ENCODE measurements at regions not wholly inside any gene's neighbourhood (a gene's known extent, or its start where the extent isn't known, plus 50 kb on each side); places are given as distances from the start of the nearest gene placed in this dataset.

DNA sequence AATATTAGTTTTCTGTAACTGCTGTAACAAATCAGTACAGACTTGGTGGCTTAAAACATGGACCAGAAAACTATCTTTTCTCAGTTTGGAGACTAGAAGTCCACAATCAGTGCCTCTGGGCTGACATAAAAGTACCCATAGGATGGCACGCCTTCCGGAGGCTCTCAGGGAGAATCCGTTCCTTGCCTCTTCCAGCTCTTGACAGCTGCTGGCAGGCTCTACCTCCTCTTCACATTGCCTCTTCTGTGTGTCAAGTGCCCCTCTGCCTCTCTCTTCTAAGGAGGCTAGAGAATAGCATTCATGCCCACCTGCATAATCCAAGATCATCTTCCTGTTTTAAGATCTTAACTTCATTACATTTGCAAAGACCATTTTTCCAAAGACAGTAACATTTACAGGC lies 1194.2 kb downstream of the EFNB2 start:
- DNase-seq, result no peak

DNA sequence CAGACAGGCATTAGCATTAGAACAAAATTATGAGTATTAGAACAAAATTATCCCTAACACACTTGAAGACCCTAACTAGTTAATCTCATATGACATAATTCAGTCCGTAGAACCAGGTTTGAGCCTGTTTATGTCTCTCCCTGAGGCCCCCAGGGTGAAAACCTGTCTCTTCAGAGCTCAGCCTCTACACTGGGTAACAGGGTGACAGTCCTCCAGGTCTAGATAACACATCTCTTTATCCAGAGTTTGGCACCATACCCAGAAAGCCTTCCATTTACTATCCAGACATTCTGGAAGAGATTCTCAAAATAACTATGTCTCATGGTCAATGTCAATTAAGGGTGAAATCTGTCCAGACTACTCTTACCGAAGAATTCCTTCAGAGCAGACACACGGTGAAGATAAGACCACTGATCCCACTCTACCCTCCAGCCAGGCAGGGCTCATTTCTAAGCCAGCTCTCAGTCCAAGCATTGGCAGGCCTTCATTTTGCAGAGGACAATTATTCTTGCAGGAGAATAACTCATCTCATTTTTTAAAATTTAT lies 1195.3 kb downstream of the EFNB2 start:
- DNase-seq, result no peak

GRCh38 chr13:105338773-105339172 lies 1196.7 kb downstream of the EFNB2 start:
- DNase-seq, result peak; percentile 7

DNA sequence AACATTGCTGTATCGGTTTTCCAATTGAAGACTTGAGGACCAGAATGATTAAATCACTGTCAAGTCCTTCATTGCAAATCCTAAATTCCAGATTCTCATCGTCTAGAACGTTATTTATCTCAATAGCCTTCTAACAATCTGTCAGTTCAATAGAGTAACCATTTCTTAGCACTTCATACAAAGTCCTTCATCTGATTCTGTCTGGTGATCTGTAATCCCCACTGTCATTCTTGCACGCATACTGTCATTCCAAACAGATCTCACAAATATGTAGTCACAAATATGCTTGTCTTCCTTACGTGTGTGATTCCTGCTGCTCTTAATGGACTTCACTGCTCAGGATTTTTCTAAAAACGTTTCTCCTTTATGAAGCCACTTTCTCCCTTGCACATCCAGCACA lies 1197.5 kb downstream of the EFNB2 start:
- DNase-seq, result peak; percentile 20

- peak; percentile 72 for DNase-seq
Observed at GRCh38 chr13:105336706-105337576, 1198.5 kb downstream of the EFNB2 start.

DNA sequence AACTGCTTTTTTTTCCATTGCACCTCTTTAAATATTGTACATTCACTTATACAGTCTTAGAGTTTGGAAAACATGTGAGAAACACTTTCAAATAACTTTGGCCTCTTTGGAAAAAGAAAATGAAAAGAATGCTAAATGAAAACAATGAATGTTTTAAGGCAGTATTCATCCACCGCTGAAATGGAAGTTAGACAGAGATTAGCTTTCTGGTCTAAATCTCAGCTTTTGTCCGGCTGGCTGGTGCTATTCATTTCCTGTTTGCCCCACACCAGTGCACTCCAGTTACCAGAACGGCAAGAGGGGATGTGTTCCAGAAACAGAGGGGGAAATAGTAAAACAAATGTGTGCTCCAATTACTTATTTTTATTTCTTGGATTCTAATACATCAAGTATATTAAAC lies 1201.3 kb downstream of the EFNB2 start:
- peak; percentile 64 for DNase-seq

- no peak for DNase-seq
Observed at GRCh38 chr13:105333416-105333815, 1202.0 kb downstream of the EFNB2 start.

DNA sequence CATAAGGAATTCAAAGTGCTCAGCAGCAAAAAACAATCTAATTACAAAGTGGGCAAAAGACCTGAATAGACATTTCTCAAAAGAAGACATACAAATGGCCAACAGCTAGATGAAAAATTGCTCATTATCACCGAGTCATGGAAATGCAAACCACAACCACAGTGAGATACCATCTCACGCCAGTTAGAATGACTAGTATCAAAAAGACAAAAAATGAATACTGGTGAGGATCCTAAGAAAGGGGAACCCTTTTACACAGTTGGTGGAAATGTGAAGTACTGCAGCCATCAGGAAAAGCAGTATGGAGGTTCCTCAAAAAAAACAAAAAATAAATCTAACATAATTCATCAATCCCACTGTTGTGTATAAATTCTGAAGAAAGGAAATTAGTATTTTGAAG lies 1206.1 kb downstream of the EFNB2 start:
- DNase-seq, result no peak

GRCh38 chr13:105328212-105328611 lies 1207.2 kb downstream of the EFNB2 start:
- no peak for DNase-seq

DNA sequence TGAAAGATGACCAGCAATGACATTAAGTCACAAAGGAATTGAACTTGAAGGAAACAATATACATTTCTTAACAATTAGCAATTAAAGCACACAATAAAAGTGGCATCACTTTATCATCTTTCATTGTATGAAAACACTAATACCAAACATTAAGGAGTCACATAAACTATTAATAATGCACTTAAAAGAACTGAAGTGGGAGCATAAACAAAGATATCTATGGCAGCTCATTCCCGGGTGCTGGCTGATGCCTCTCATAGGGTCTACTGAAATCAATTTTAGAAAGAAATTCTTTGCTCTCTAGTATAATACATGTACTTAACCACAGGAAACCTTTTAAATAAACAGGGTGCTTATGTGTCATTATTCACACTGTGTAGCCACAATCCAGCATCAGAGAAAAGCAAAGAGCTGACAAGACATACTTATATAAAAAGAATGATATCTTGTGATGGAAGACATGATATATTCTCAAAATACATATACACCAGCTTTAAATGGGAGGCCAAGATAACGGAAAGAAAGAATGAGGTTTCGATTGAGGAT lies 1207.8 kb downstream of the EFNB2 start:
- DNase-seq, result no peak

DNA sequence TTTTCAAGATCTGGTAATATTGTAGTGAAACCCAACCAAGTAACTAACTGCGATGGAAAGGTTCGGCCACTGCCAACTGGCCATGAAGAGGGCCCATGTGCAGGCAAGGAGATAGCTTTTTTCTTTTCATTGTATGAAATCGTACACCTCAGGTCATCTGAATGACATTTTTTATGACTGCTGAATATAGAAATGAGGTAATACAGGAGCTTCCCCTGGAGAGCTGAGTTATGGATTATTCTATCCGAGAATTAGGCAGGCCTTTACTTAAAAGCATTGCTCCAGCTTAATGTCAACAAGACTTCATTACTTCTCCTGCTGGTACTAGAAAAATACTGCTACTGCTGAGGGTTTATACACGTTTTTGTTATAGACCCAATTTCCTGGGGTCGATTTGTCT lies 1215.6 kb downstream of the EFNB2 start:
- no peak for DNase-seq

GRCh38 chr13:105316731-105317130 lies 1218.7 kb downstream of the EFNB2 start:
- no peak for DNase-seq

GRCh38 chr13:105312906-105313305 lies 1222.6 kb downstream of the EFNB2 start:
- DNase-seq, result no peak

GRCh38 chr13:105311094-105311493 lies 1224.4 kb downstream of the EFNB2 start:
- DNase-seq, result no peak

- DNase-seq, result no peak
Observed at GRCh38 chr13:105307776-105308175, 1227.7 kb downstream of the EFNB2 start.

- DNase-seq, result no peak
Observed at GRCh38 chr13:105297839-105298238, 1237.6 kb downstream of the EFNB2 start.

- DNase-seq, result no peak
Observed at GRCh38 chr13:105291987-105292386, 1243.5 kb downstream of the EFNB2 start.

DNA sequence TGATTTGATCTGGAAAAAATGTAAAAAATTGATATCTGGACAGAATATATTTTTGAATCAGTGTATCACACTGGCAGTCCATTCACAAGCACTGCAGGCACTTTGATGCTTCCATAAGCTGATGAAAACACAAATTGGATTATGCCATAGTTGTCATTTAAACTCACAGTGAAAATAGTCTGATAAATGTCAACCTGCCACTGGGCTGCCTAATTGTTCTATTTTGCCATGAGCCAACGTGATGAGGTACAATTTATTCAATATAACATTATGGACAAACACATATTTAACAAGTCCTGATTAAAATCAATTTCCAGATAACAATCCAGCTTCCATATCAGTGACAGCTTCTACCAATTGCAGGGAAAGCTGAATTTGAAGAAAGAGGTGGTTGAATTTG lies 1244.9 kb downstream of the EFNB2 start:
- no peak for DNase-seq

DNA sequence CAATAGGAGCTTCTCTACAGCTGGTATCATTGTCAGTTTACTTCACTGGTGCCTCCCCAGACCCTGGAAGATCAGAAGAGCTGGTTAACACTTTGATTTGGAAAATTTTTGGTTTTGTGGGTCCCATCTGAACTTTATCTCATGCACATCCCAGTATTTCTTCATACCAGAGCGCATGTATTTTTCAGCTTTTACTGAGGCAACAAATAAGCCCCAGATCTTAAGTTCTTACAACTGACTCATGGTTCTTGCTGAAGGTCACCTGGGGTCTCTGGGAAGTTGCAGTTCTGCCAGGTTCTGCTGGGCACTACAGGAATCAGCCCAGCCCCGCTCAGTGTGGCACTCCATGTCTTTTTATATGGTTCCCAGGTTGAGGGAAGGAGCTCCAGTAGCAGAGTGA lies 1249.9 kb downstream of the EFNB2 start:
- no peak for DNase-seq

DNA sequence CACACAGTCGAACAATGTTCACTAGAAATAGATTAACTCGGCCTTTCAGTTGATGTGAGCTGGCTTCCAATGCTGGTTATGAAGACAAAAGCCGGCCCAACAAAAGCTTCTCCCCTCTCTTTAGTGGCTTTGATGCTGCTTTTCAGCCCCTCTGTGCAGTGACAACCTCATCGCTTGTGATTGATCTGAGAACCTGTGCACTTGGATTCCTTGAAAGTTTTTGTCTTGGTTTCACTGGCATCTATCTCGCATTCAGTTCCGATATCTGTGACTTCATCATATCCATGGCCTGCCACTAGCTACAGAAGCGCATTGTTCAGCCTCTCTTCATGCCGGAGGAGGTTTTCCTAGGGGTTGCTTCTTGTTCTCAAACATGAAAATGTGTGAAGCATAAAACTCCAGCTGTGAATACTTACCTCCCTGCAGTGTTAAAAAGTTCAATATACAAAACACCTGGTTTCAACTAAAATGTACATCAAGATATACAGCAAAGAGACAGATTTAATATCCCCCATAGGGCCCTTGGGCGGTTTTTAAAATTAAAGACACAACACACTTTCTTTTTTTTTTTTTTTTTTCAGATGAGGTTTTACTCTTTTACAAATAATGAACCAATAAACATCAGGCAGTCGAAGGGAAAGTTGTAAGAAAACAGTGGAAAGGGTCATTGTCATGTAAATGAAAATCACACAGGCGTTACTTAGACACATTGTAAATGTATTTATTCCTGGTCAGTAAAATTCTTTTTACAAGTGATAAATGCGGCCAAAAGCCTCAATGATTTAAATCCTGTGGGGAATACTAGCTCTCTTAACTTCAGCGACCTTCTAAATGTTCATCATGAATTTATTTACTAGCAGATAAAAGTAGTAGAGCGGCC lies 1252.8 kb downstream of the EFNB2 start:
- DNase-seq, result no peak

- DNase-seq, result no peak
Observed at GRCh38 chr13:105278943-105279381, 1256.5 kb downstream of the EFNB2 start.

- DNase-seq, result no peak
Observed at GRCh38 chr13:105276571-105276970, 1258.9 kb downstream of the EFNB2 start.

DNA sequence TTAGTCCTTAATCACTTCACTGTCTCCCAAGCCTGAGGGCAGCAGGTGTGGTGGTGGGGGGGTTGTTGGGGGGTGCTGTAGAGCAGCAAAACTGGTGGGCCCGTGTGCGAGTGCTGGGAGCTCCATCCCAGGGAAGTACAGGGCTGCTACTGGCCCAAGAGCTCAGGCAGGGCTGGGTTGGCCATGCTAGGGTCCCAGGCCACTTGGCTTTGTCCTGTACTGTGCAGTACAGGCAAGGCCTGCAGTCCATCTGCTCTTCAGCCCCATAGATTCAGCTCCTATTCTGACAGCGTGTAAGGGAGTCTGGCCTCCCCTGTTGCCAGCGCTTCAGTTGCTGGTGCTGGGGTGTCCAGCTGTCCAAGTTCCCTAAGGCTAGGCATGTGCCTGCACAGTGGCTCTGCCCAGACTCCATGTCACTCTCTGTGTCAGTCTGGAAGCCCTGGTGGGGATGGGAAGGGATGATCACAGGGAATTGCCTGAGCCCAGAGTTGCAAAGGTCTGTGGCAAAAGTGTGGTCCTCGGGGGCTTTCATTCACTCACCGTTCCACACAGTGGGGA lies 1261.7 kb downstream of the EFNB2 start:
- DNase-seq, result no peak

All from fibroblast of skin of right quadriceps (primary cell).